Globus pallidus (tissue), 1 donor: ENCODE measurements at regions not wholly inside any gene's neighbourhood (a gene's known extent, or its start where the extent isn't known, plus 50 kb on each side); places are given as distances from the start of the nearest gene placed in this dataset.
"Not testable (repeated sequence)": the region's sequence is repeated elsewhere in the genome, so short reads cannot be mapped to it uniquely, and the experiment has no call there.

Experiments used
- DNase-seq: peaks from one replicate; pipeline ENCODE4 v3.0.0-alpha.2; 2015; ENCODE audit warnings: low spot score

- DNase-seq, result not testable (repeated sequence)
These were observed 411.8 kb downstream of the BTG1 start for GRCh38 chr12:91733846-91734245.

GRCh38 chr12:91732086-91732485 lies 413.6 kb downstream of the BTG1 start:
- DNase-seq, result no peak

GRCh38 chr12:91729543-91729942 lies 416.1 kb downstream of the BTG1 start:
- DNase-seq, result no peak

GRCh38 chr12:91723191-91723590 lies 422.5 kb downstream of the BTG1 start:
- DNase-seq, result no peak

- no peak for DNase-seq
These were observed 423.6 kb downstream of the BTG1 start for GRCh38 chr12:91722072-91722471.

GRCh38 chr12:91721023-91721422 lies 424.6 kb downstream of the BTG1 start:
- DNase-seq, result no peak

GRCh38 chr12:91718326-91718725 lies 427.3 kb downstream of the BTG1 start:
- DNase-seq, result no peak

- DNase-seq, result no peak
These were observed 427.8 kb downstream of the BTG1 start for GRCh38 chr12:91717804-91718203.

GRCh38 chr12:91711925-91712324 lies 433.7 kb downstream of the BTG1 start:
- not testable (repeated sequence) for DNase-seq

GRCh38 chr12:91706466-91706865 lies 439.2 kb downstream of the BTG1 start:
- no peak for DNase-seq

GRCh38 chr12:91704446-91704845 lies 441.2 kb downstream of the BTG1 start:
- no peak for DNase-seq

GRCh38 chr12:91703491-91704283 lies 442.0 kb downstream of the BTG1 start:
- DNase-seq, result no peak

GRCh38 chr12:91702843-91703425 lies 442.7 kb downstream of the BTG1 start:
- DNase-seq, result no peak

- no peak for DNase-seq
These were observed 449.7 kb downstream of the BTG1 start for GRCh38 chr12:91695964-91696363.

- not testable (repeated sequence) for DNase-seq
These were observed 450.2 kb downstream of the BTG1 start for GRCh38 chr12:91695406-91695805.

- no peak for DNase-seq
These were observed 455.1 kb downstream of the BTG1 start for GRCh38 chr12:91690531-91690930.

- DNase-seq, result no peak
These were observed 458.3 kb downstream of the BTG1 start for GRCh38 chr12:91687052-91688017.

- no peak for DNase-seq
These were observed 459.7 kb downstream of the BTG1 start for GRCh38 chr12:91685917-91686316.

- DNase-seq, result no peak
These were observed 463.9 kb downstream of the BTG1 start for GRCh38 chr12:91681751-91682150.

- no peak for DNase-seq
These were observed 464.8 kb downstream of the BTG1 start for GRCh38 chr12:91680864-91681263.

- no peak for DNase-seq
These were observed 468.1 kb downstream of the BTG1 start for GRCh38 chr12:91677556-91677955.

- no peak for DNase-seq
These were observed 470.2 kb downstream of the BTG1 start for GRCh38 chr12:91675401-91675800.

GRCh38 chr12:91672130-91672529 lies 473.5 kb downstream of the BTG1 start:
- no peak for DNase-seq
